HEK293 (cell line): ENCODE measurements at regions not wholly inside any gene's neighbourhood (a gene's known extent, or its start where the extent isn't known, plus 50 kb on each side); places are given as distances from the start of the nearest gene placed in this dataset.

Experiments
- CTCF ChIA-PET: fragments of 350-600 bp; formaldehyde crosslinking; extraction: SDS; loops from one replicate; lab custom pipeline; 2021; ENCODE audit warnings: antibody characterized with exemption; lab: Yijun Ruan, JAX
- POLR2A ChIA-PET: fragments of 300-600 bp; formaldehyde crosslinking; extraction: SDS; loops from one replicate; lab custom pipeline; 2020; ENCODE audit warnings: antibody characterized with exemption, inconsistent platforms; lab: Yijun Ruan, JAX
- H3K27ac ChIP-seq: fragments of 200-500 bp; sonication (Bioruptor generic); 2 replicates; pipeline ENCODE4 v1.5.1; 2014; ENCODE audit warnings: low read depth, low read length, control low read depth, inconsistent platforms; ENCODE audit errors: extremely low read depth
- H3K36me3 ChIP-seq, 2 experiments: fragments of 200-500 bp in 1 of 2; sonication (Bioruptor generic) in 1 of 2; 1 replicate in 1 of 2; 2 replicates in 1 of 2; pipeline ENCODE4 v1.5.1; 2014 to 2017; ENCODE audit warnings: inconsistent platforms in 2 of 2, low read length in 2 of 2; ENCODE audit not compliant: control insufficient read depth in 2 of 2, insufficient read depth in 1 of 2
- H3K4me1 ChIP-seq: fragments of 200-500 bp; sonication (Bioruptor generic); 2 replicates; pipeline ENCODE4 v1.5.1; 2014; ENCODE audit warnings: mild to moderate bottlenecking, low read length, inconsistent platforms; ENCODE audit not compliant: control insufficient read depth, insufficient read depth
- H3K4me3 ChIP-seq: 2 replicates; pipeline ENCODE4 v1.5.1; 2011; ENCODE audit warnings: low read depth, mild to moderate bottlenecking, control low read depth, low read length, moderate library complexity
- H3K9me3 ChIP-seq: fragments of 200-500 bp; sonication (Bioruptor generic); 2 replicates; pipeline ENCODE4 v1.5.1; 2014; ENCODE audit warnings: low read depth, low read length, inconsistent platforms; ENCODE audit not compliant: control insufficient read depth, insufficient read depth
- ELK4 ChIP-seq: IDR thresholded peaks from 2 replicates; pipeline ENCODE4 v1.6.1; 2011; ENCODE audit warnings: mild to moderate bottlenecking, low read depth, low read length, borderline replicate concordance
- FEZF1 ChIP-seq: fragments of 450-650 bp; formaldehyde crosslinking; IDR thresholded peaks from 2 replicates; pipeline ENCODE4 v1.5.1; 2016; ENCODE audit warnings: missing biosample characterization, missing genetic modification characterization
- GLI4 ChIP-seq: fragments of 450-650 bp; formaldehyde crosslinking; IDR thresholded peaks from 2 replicates; pipeline ENCODE4 v1.5.1; 2016; ENCODE audit warnings: missing biosample characterization, missing genetic modification characterization
- KLF7 ChIP-seq: fragments of 450-650 bp; formaldehyde crosslinking; IDR thresholded peaks from 2 replicates; pipeline ENCODE4 v1.5.1; 2016; ENCODE audit warnings: missing biosample characterization, missing genetic modification characterization, borderline replicate concordance
- PRDM1 ChIP-seq: fragments of 450-650 bp; formaldehyde crosslinking; IDR thresholded peaks from 2 replicates; pipeline ENCODE4; 2016; ENCODE audit warnings: missing biosample characterization, missing genetic modification characterization
- RBAK ChIP-seq: fragments of 450-650 bp; formaldehyde crosslinking; IDR thresholded peaks from 2 replicates; pipeline ENCODE4 v1.5.1; 2016; ENCODE audit warnings: missing biosample characterization, missing genetic modification characterization
- SP2 ChIP-seq: fragments of 450-650 bp; formaldehyde crosslinking; IDR thresholded peaks from 2 replicates; pipeline ENCODE4 v1.5.1; 2016; ENCODE audit warnings: missing biosample characterization, missing genetic modification characterization
- ZBTB17 ChIP-seq: fragments of 450-650 bp; formaldehyde crosslinking; IDR thresholded peaks from 2 replicates; pipeline ENCODE4 v1.5.1; 2016; ENCODE audit warnings: missing biosample characterization, missing genetic modification characterization
- ZBTB44 ChIP-seq: fragments of 450-650 bp; IDR thresholded peaks from 2 replicates; pipeline ENCODE4 v1.5.1; 2018; ENCODE audit warnings: missing biosample characterization, mild to moderate bottlenecking, missing genetic modification characterization
- ZBTB48 ChIP-seq: fragments of 450-650 bp; formaldehyde crosslinking; IDR thresholded peaks from 2 replicates; pipeline ENCODE4 v1.5.1; 2016; ENCODE audit warnings: missing biosample characterization, missing genetic modification characterization
- ZNF10 ChIP-seq: fragments of 450-650 bp; formaldehyde crosslinking; IDR thresholded peaks from 2 replicates; pipeline ENCODE4 v1.5.1; 2017; ENCODE audit warnings: missing biosample characterization, missing genetic modification characterization
- ZNF132 ChIP-seq: fragments of 450-650 bp; formaldehyde crosslinking; IDR thresholded peaks from 2 replicates; pipeline ENCODE4 v1.5.1; 2017; ENCODE audit warnings: missing biosample characterization, missing genetic modification characterization, borderline replicate concordance
- ZNF175 ChIP-seq: fragments of 450-650 bp; formaldehyde crosslinking; IDR thresholded peaks from 2 replicates; pipeline ENCODE4 v1.5.1; 2016; ENCODE audit warnings: missing biosample characterization, missing genetic modification characterization
- ZNF23 ChIP-seq: fragments of 450-650 bp; formaldehyde crosslinking; IDR thresholded peaks from 2 replicates; pipeline ENCODE4 v1.5.1; 2016; ENCODE audit warnings: missing biosample characterization, missing genetic modification characterization, borderline replicate concordance
- ZNF248 ChIP-seq: fragments of 450-650 bp; formaldehyde crosslinking; IDR thresholded peaks from 2 replicates; pipeline ENCODE4 v1.5.1; 2017; ENCODE audit warnings: missing biosample characterization, missing genetic modification characterization
- ZNF324 ChIP-seq: fragments of 450-650 bp; formaldehyde crosslinking; IDR thresholded peaks from 2 replicates; pipeline ENCODE4 v1.5.1; 2016; ENCODE audit warnings: missing biosample characterization, missing genetic modification characterization
- ZNF416 ChIP-seq: fragments of 450-650 bp; formaldehyde crosslinking; IDR thresholded peaks from 2 replicates; pipeline ENCODE4 v1.5.1; 2016; ENCODE audit warnings: missing biosample characterization, missing genetic modification characterization
- ZNF433 ChIP-seq: fragments of 450-650 bp; formaldehyde crosslinking; IDR thresholded peaks from 2 replicates; pipeline ENCODE4 v1.5.1; 2016; ENCODE audit warnings: missing biosample characterization, missing genetic modification characterization, low read depth
- ZNF501 ChIP-seq: fragments of 450-650 bp; formaldehyde crosslinking; IDR thresholded peaks from 2 replicates; pipeline ENCODE4 v1.5.1; 2016; ENCODE audit warnings: missing biosample characterization, missing genetic modification characterization
- ZNF510 ChIP-seq: fragments of 450-650 bp; formaldehyde crosslinking; IDR thresholded peaks from 2 replicates; pipeline ENCODE4 v1.5.1; 2018; ENCODE audit warnings: mild to moderate bottlenecking, missing genetic modification characterization, missing biosample characterization; ENCODE audit not compliant: insufficient replicate concordance
- ZNF514 ChIP-seq: fragments of 450-650 bp; formaldehyde crosslinking; IDR thresholded peaks from 2 replicates; pipeline ENCODE4 v1.5.1; 2016; ENCODE audit warnings: missing biosample characterization, missing genetic modification characterization
- ZNF521 ChIP-seq: fragments of 450-650 bp; formaldehyde crosslinking; IDR thresholded peaks from 2 replicates; pipeline ENCODE4 v1.5.1; 2017; ENCODE audit warnings: missing biosample characterization, mild to moderate bottlenecking, missing genetic modification characterization
- ZNF558 ChIP-seq: fragments of 450-650 bp; formaldehyde crosslinking; IDR thresholded peaks from 2 replicates; pipeline ENCODE4 v1.5.1; 2016; ENCODE audit warnings: missing biosample characterization, missing genetic modification characterization
- ZNF561 ChIP-seq: fragments of 450-650 bp; IDR thresholded peaks from 2 replicates; pipeline ENCODE4 v1.5.1; 2018; ENCODE audit warnings: missing biosample characterization, missing genetic modification characterization, borderline replicate concordance
- ZNF610 ChIP-seq: fragments of 450-650 bp; formaldehyde crosslinking; IDR thresholded peaks from 2 replicates; pipeline ENCODE4 v1.5.1; 2016; ENCODE audit warnings: missing biosample characterization, missing genetic modification characterization, borderline replicate concordance
- ZNF677 ChIP-seq: fragments of 450-650 bp; IDR thresholded peaks from 2 replicates; pipeline ENCODE4 v1.5.0; 2018; ENCODE audit warnings: missing biosample characterization, mild to moderate bottlenecking, missing genetic modification characterization, moderate library complexity
- ZNF785 ChIP-seq: fragments of 450-650 bp; formaldehyde crosslinking; IDR thresholded peaks from 2 replicates; pipeline ENCODE4 v1.5.1; 2016; ENCODE audit warnings: missing biosample characterization, missing genetic modification characterization
- ZXDB ChIP-seq: fragments of 450-650 bp; formaldehyde crosslinking; IDR thresholded peaks from 2 replicates; pipeline ENCODE4 v1.5.1; 2016; ENCODE audit warnings: missing biosample characterization, missing genetic modification characterization
- TF ChIP-seq, protein P1 (sequence below): fragments of 450-650 bp; formaldehyde crosslinking; IDR thresholded peaks from 2 replicates; pipeline ENCODE4 v1.5.1; 2017; ENCODE audit warnings: missing biosample characterization, missing genetic modification characterization
- TF ChIP-seq, protein P2 (sequence below): fragments of 450-650 bp; formaldehyde crosslinking; IDR thresholded peaks from 2 replicates; pipeline ENCODE4 v1.5.1; 2016; ENCODE audit warnings: missing biosample characterization, missing genetic modification characterization
- TF ChIP-seq, protein P3 (sequence below): fragments of 450-650 bp; formaldehyde crosslinking; IDR thresholded peaks from 2 replicates; pipeline ENCODE4 v1.5.1; 2016; ENCODE audit warnings: missing biosample characterization, missing genetic modification characterization

- TF ChIP-seq ZNF10 (tag by site-specific recombination): no peak
These were observed 236.8 kb upstream of the MARCKS start (continued) for GRCh38 chr6:113620386-113620785.

- ChIA-PET POLR2A (no interaction called here), CTCF (interaction anchor here (0.6 kb wide), 1 partner anchor 676 kb away, joined by 4 read pairs; no protein-coding TSS in a partner anchor)
- Histone ChIP-seq H3K36me3 (no peaks in the 10 kb centered on the region), H3K27ac (no peak overlapping the region), H3K9me3 (no peaks in the 10 kb centered on the region), H3K4me3 (no peak overlapping the region), H3K4me1 (peaks cover 5% of the 10 kb centered on the region)
- TF ChIP-seq ELK4: no peak
- TF ChIP-seq ZNF610: no peak
- TF ChIP-seq ZNF677 (tag by site-specific recombination): no peak
- TF ChIP-seq ZBTB44 (tag by site-specific recombination): no peak
- TF ChIP-seq ZNF561 (tag by site-specific recombination): no peak
- TF ChIP-seq ZNF23: no peak
- TF ChIP-seq ZBTB48 (tag by site-specific recombination): no peak
- TF ChIP-seq ZNF521 (tag by site-specific recombination): no peak
- TF ChIP-seq PRDM1 (tag by site-specific recombination): no peak
- TF ChIP-seq ZNF558 (tag by site-specific recombination): no peak
- TF ChIP-seq ZNF510 (tag by site-specific recombination): no peak
- TF ChIP-seq ZNF248 (tag by site-specific recombination): no peak
- TF ChIP-seq ZNF416 (tag by site-specific recombination): no peak
- TF ChIP-seq, protein P1, sequence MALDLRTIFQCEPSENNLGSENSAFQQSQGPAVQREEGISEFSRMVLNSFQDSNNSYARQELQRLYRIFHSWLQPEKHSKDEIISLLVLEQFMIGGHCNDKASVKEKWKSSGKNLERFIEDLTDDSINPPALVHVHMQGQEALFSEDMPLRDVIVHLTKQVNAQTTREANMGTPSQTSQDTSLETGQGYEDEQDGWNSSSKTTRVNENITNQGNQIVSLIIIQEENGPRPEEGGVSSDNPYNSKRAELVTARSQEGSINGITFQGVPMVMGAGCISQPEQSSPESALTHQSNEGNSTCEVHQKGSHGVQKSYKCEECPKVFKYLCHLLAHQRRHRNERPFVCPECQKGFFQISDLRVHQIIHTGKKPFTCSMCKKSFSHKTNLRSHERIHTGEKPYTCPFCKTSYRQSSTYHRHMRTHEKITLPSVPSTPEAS: no peak
- no peak for TF ChIP-seq ZNF501 (tag by site-specific recombination)
- no peak for TF ChIP-seq SP2 (tag by site-specific recombination)
- TF ChIP-seq KLF7 (tag by site-specific recombination): no peak
- TF ChIP-seq RBAK: no peak
These were observed 234.9 kb upstream of the MARCKS start for GRCh38 chr6:113622254-113622653.

DNA sequence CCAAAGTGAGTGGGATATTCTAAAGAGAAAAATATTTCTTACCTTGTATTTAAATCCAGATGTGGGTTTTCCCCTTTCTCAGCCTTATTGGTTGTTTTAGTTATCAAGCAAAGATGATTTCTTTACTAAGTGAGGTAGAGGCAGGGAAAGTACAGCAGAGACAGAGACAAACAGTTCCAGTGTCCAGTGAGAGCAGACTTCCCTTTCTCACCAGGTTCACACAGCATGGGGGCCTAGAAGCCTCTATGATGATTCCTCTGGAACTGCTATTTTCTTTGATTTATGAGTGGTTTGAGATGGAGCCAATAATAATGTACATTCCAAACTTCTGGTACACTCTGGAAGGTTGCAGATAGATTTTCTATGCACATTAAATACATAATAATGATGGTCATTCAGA lies 234.0 kb upstream of the MARCKS start:
- Histone ChIP-seq H3K4me3 (no peak overlapping the region), H3K27ac (no peak overlapping the region), H3K9me3 (no peaks in the 10 kb centered on the region), H3K4me1 (peaks cover 2% of the 10 kb centered on the region), H3K36me3 (no peaks in the 10 kb centered on the region)
- CTCF ChIA-PET: interaction anchor here (0.6 to 1.2 kb wide), 2 partner anchors 26 to 677 kb away, joined by 3 to 4 read pairs; no protein-coding TSS in a partner anchor
- POLR2A ChIA-PET: no interaction called here
- TF ChIP-seq ZXDB (tag by site-specific recombination) (no peak), ZNF785 (tag by site-specific recombination) (no peak), ZNF132 (tag by site-specific recombination) (no peak), GLI4 (tag by site-specific recombination) (no peak), FEZF1 (tag by site-specific recombination) (no peak), ZNF175 (tag by site-specific recombination) (no peak), ZNF324 (tag by site-specific recombination) (no peak), ZBTB17 (tag by site-specific recombination) (no peak), ZNF514 (no peak), ZNF433 (no peak)
- TF ChIP-seq, protein P2, sequence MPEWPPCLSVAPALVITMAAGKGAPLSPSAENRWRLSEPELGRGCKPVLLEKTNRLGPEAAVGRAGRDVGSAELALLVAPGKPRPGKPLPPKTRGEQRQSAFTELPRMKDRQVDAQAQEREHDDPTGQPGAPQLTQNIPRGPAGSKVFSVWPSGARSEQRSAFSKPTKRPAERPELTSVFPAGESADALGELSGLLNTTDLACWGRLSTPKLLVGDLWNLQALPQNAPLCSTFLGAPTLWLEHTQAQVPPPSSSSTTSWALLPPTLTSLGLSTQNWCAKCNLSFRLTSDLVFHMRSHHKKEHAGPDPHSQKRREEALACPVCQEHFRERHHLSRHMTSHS (tag by site-specific recombination): no peak
- TF ChIP-seq, protein P3, sequence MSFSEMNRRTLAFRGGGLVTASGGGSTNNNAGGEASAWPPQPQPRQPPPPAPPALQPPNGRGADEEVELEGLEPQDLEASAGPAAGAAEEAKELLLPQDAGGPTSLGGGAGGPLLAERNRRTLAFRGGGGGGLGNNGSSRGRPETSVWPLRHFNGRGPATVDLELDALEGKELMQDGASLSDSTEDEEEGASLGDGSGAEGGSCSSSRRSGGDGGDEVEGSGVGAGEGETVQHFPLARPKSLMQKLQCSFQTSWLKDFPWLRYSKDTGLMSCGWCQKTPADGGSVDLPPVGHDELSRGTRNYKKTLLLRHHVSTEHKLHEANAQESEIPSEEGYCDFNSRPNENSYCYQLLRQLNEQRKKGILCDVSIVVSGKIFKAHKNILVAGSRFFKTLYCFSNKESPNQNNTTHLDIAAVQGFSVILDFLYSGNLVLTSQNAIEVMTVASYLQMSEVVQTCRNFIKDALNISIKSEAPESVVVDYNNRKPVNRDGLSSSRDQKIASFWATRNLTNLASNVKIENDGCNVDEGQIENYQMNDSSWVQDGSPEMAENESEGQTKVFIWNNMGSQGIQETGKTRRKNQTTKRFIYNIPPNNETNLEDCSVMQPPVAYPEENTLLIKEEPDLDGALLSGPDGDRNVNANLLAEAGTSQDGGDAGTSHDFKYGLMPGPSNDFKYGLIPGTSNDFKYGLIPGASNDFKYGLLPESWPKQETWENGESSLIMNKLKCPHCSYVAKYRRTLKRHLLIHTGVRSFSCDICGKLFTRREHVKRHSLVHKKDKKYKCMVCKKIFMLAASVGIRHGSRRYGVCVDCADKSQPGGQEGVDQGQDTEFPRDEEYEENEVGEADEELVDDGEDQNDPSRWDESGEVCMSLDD (tag by site-specific recombination): no peak
